ENCODE measurements at regions not wholly inside any gene's neighbourhood (a gene's known extent, or its start where the extent isn't known, plus 50 kb on each side); places are given as distances from the start of the nearest gene placed in this dataset.

DNA sequence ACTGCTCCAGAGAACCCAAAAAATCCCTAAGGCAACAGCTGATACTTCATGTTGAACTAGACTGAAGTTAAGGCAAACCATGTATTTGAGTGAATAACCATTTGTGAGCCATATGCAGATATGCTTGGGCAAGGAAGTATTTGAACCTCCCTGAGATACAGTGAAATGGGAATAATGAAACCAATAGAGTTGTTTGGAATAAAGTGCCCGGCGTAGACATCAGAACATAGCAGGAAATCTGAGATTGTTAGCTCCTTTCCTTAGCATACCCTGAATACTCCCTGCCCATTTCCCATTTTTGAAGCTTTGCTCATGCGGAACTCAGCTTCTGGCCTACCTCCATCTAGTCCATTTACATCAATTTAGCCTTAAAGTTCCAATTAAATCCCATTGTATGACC, 611.9 kb downstream of the EFNA5 start:
- H3K9me1 ChIP-seq (replicated peaks; ENCODE audit: control insufficient read depth, extremely low read depth, insufficient read depth, low read length): no peaks in the 10 kb centered on the region
- POLR2A ChIA-PET: no interaction called here

More for the DNA sequence above, 611.9 kb downstream of the EFNA5 start:
- intact Hi-C loops (cut with micrococcal nuclease): no loop called here
- dilution Hi-C loops (cut with MboI; ENCODE audit: extremely low pct_ligation_motif_present, low sequenced_read_pairs): no loop called here
- no peak overlapping the region for H3K9ac ChIP-seq (replicated peaks; ENCODE audit: extremely low read depth, insufficient read depth, low read length)
- no peaks in the 10 kb centered on the region for H4K20me1 ChIP-seq (replicated peaks; ENCODE audit: control insufficient read depth, extremely low read depth, insufficient read depth, low read length)
- CTCF ChIA-PET: interaction anchor here (0.7 kb wide), 1 partner anchor 189 kb away, joined by 3 read pairs; no protein-coding TSS in a partner anchor
- no peaks in the 10 kb centered on the region for H3K27me3 ChIP-seq (ENCODE audit: control insufficient read depth in 2 of 2, insufficient read depth in 2 of 2, low read length in 2 of 2)
- no peak overlapping the region for H2AFZ ChIP-seq (ENCODE audit: low read depth, low read length)
- DNase-seq (ENCODE audit: low read depth, low spot score): no peak
- no peaks in the 10 kb centered on the region for H3K9me3 ChIP-seq (replicated peaks; ENCODE audit: control insufficient read depth, insufficient read depth, low read length)
- no peak for TF ChIP-seq MAX (IDR thresholded peaks at IDR 0.05; ENCODE audit: insufficient read depth, insufficient read length)
- TF ChIP-seq POLR2AphosphoS5 (IDR thresholded peaks at IDR 0.05; ENCODE audit: insufficient read depth, low read depth, low read length): no peak
- TF ChIP-seq FOS (IDR thresholded peaks at IDR 0.05; ENCODE audit: borderline replicate concordance, insufficient read depth, low read length): no peak
- no peak for TF ChIP-seq POLR2A (IDR thresholded peaks at IDR 0.05; ENCODE audit: low read depth, low read length)
- TF ChIP-seq JUN (IDR thresholded peaks at IDR 0.05; ENCODE audit: borderline replicate concordance, insufficient read depth, insufficient read length, low read depth): no peak
- TF ChIP-seq GATA2 (IDR thresholded peaks at IDR 0.05; ENCODE audit: insufficient read depth, insufficient read length, low read depth, low read length): no peak
- no peak for TF ChIP-seq CTCF (IDR thresholded peaks at IDR 0.05; ENCODE audit: extremely low read depth in 1 of 2, insufficient read depth in 1 of 2, low read depth in 1 of 2, low read length in 2 of 2)
- TF ChIP-seq MYC (IDR thresholded peaks at IDR 0.05; ENCODE audit: low read depth, low read length): no peak
- TF ChIP-seq EZH2 (IDR thresholded peaks at IDR 0.05; ENCODE audit: borderline replicate concordance, low read depth, low read length, severe bottlenecking): no peak
- no peaks in the 10 kb centered on the region for H3K79me2 ChIP-seq (ENCODE audit: control insufficient read depth, insufficient read depth, low read length)
- no peak overlapping the region for H3K4me3 ChIP-seq (replicated peaks in 1 of 3; ENCODE audit: insufficient read depth in 1 of 3, low read depth in 1 of 3, low read length in 3 of 3)
- H3K4me1 ChIP-seq (ENCODE audit: control insufficient read depth, extremely low read depth, insufficient read depth, low read length): no peaks in the 10 kb centered on the region
- FAIRE-seq: no peak
- no peaks in the 10 kb centered on the region for H3K36me3 ChIP-seq (ENCODE audit: control insufficient read depth in 2 of 2, extremely low read depth in 1 of 2, insufficient read depth in 2 of 2, low read length in 2 of 2)
- H3K27ac ChIP-seq (ENCODE audit: insufficient read depth, low read depth, low read length): no peak overlapping the region
- BruUV-seq (replicated peaks): no TSS peak
- no peak overlapping the region for H3K4me2 ChIP-seq (ENCODE audit: insufficient read depth, low read length)

Data from endothelial cell of umbilical vein (primary cell).